KG1 (cell line): ENCODE measurements at regions not wholly inside any gene's neighbourhood (a gene's known extent, or its start where the extent isn't known, plus 50 kb on each side); places are given as distances from the start of the nearest gene placed in this dataset.
"Not testable (repeated sequence)": the region's sequence is repeated elsewhere in the genome, so short reads cannot be mapped to it uniquely, and the experiment has no call there.

Experiments
- DNase-seq: peaks from one replicate; lab custom pipeline; 2025; lab: John Stamatoyannopoulos, UW

DNA sequence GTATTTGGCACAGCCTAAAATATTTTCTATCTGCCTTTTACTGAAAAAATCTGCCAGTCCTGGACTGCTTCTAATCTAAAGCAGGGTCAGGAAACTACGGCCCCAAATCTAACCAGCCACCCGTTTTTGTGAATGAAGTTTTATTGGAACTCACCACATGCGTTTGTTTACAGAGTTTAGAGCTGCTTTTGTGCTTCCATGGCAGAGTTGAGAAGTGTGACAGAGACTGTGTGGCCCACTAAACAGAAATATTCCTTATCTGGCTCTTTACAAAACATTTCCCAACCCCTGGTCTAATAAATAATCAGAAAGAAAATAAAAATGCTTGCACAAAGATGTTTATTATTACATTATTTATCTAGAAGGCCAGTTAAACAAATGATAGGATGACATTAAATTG lies 110.2 kb downstream of the COPRS start:
- DNase-seq = no peak

- DNase-seq = no peak
Measured at GRCh38 chr17:31746884-31747495, 112.1 kb downstream of the COPRS start.

DNA sequence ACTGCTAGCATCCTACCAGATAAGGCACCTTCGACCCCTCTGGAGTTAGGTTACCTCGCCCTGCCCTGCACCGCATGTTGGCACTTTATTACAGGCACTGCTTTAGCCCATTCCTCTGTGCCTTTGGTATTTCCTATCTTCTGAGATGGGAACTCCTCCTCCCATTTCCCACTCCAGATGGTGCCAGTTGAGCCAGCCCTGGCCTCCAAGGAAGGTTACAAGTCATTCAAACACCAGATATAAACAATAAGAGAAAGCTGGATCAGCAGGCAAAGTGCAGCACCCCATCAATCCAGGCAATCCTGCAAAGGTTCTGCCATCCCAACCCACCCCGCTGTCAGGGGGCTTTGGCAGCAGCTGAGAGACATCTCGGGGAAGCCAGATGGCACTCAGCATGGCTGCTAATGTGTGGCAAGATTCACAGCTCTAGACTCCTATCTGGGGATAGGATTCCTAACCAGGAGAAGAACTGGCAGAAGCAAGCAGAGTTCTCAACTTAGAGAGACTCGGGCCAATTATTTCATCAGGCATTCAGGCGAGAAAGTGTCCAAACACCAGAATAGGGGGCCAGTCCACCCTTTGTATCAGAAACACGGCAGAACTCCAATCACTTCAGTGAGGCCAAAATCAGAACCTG lies 113.0 kb downstream of the COPRS start:
- DNase-seq = no peak

DNA sequence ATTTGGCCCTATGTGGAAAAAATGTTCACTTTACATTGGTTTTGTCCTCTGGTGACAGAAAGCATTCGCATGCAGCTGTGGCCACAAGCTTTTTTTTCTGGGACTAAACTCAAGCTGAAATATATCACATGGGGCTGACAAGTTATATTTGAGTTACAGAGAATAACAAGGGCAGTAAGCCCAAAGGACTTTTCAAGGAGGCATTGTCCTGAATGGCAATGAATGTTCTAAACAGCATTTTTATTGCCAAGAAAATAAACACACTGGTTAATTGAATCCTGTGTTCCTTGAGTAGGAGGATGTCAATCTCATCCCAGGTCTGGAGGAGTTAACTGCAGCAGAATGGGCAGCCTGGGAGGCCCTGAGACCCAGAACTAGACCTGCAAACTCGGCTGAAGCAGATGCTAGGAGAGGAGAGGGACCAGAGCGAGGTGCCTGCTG lies 114.5 kb downstream of the COPRS start:
- no peak for DNase-seq

GRCh38 chr17:31743797-31744196 lies 115.2 kb downstream of the COPRS start:
- no peak for DNase-seq

GRCh38 chr17:31741371-31741770 lies 117.7 kb downstream of the COPRS start:
- DNase-seq = no peak

DNA sequence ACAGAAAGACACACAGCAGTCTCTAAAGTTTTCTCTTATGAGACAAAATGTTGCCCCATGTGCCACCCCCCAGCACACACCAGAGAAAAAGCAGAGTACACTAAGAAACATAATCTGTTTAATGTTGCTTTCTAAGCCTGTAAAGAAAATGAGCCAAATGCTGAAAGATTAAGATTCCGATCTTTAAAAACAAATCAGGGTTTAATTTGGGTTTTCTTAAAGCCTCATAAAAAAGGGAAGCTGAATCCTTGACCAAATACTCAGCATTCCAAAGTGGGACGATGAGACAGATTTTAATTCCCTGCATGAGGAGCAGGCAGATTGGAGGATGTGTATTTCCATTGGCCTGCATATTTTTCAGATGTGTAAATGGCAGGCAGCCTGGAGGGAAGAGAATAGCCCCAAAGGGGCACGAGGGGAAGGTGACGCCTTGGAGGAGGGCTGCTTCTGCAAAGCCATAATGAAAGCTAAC lies 118.4 kb downstream of the COPRS start:
- no peak for DNase-seq

DNA sequence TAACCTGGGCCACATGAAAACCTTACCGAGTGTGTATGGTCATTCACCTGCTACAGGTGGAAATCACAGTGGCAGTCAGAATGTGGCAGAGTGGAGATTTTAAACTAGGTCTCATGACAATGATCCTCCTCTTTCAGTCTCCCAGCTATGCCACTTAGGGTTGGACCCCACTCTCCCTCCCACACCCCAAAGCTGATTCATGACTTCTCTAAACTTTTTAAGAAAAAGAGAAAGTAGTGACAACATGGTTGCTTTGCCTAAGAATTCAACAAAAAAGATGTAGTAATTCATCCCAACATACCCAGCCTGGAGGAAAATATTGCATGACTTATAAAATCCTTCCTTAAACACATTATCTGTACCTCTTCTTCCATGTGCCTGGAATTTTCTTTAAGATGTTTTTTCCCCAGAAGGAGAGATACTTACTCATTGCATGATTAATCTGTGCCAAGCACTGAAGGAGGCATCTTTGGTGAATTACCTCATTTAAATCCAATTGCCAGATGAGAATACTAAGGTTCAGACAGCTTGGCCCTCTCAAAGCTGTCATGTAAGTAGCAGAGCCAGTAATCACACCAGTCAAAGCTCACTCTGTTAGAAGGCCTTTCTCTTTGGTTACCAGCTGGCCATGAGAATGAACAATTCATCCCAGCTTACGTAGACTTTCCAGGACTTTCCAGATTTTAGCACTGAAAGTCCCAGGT lies 119.9 kb downstream of the COPRS start:
- DNase-seq = no peak

- no peak for DNase-seq
Measured at GRCh38 chr17:31738488-31738887, 120.6 kb downstream of the COPRS start.

DNA sequence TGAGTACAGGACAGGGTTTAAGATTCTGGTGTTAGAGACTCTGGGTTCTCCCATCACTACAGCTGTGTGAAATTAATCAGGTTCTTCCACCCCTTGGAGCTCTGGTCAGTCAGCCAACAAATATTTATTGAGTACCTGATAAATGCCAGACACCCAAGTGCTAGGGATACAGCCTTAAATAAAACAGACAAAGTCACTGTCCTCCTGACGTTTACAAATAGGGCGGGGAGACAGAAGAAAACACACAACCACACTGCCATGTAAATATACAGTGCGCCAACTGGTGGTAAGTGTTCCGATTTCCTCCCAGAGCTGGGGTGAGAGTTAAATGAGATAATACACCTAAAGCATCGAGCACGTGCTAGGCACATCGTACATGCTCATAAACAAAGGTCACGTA lies 121.0 kb downstream of the COPRS start:
- DNase-seq = no peak

GRCh38 chr17:31736855-31737625 lies 122.0 kb downstream of the COPRS start:
- DNase-seq = no peak

DNA sequence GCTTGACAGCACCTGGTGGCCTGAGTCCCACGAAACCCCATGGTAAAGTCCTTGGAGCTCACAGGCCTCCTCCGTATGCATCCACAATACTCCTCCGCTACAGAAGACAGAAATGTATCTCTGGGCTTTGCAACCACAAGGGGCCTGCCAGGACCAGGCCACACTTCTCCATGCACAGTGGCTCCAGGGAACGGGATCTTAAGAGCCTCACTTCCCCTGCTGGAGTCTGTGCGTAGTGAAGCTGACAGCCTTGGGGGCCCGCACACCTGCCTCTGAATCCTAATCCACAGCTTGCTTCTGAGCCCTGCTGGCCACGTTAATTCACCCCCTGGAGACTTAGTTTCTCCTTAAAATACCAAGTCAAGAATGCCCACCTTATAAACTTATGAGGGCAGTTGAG lies 125.7 kb downstream of the COPRS start:
- no peak for DNase-seq

GRCh38 chr17:31731585-31732154 lies 127.4 kb downstream of the COPRS start:
- not testable (repeated sequence) for DNase-seq

DNA sequence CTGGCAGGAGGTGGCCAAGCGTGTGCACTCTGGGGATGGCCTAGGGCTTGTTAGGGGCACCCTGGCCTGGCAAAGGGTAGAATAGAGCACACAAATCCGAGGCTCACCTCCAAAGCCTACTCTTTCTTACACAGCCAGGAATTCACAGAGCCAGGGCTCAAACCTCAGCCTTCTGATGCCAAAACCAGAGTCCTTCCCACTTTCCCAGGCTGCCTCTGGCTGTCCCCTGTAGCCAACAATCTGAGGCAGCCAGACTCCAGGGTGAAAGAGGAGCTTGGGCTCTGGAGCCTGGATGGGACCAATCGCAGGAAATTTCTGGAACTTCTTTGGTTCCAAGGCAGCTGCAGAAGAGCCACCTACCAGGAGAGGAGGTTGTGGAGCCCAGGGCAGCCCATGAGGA lies 127.9 kb downstream of the COPRS start:
- DNase-seq = no peak

DNA sequence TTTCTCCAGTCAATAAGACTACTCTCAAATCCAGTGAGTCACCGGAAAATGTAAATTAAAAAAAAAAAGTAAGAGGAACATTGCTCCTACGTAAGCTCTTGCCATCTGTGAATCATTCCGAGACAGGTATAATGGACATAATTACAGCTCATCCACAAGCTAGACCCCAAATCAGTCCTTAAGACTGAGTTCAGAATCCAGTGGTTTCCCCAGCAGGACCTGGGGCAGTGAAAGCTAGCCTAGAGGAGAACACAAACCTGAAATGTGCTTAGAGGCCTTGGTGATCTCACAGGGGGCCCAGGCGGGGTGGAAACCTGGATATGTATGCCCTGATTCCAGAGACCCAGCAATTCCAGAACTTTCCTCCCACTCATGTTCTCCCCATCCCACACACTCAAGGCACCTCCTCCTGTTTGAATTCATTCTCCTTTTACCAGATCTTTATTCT lies 132.0 kb downstream of the COPRS start:
- DNase-seq = no peak

GRCh38 chr17:31724619-31725018 lies 134.4 kb downstream of the COPRS start:
- DNase-seq = no peak

- DNase-seq = no peak
Measured at GRCh38 chr17:31724026-31724425, 135.0 kb downstream of the COPRS start.

- no peak for DNase-seq
Measured at GRCh38 chr17:31722251-31723056, 136.6 kb downstream of the COPRS start.

GRCh38 chr17:31721291-31722025 lies 137.6 kb downstream of the COPRS start:
- DNase-seq = no peak

- DNase-seq = not testable (repeated sequence)
Measured at GRCh38 chr17:31717251-31717650, 141.8 kb downstream of the COPRS start.
